PC-9 (cell line): ENCODE measurements at regions not wholly inside any gene's neighbourhood (a gene's known extent, or its start where the extent isn't known, plus 50 kb on each side); places are given as distances from the start of the nearest gene placed in this dataset.

ENCODE experiments used
- BruUV-seq: library from RNA; stranded (reverse); fragments of 400-500 nt; replicated peaks from 2 replicates; lab custom pipeline; 2021; lab: Mats Ljungman, UMichigan
- CTCF ChIA-PET: fragments of 300-600 bp; sonication (Branson Sonifier 250); formaldehyde crosslinking; loops from one replicate; lab custom pipeline; 2022; ENCODE audit warnings: antibody characterized with exemption; lab: Charles Lee
- POLR2A ChIA-PET: fragments of 300-600 bp; sonication (Branson Sonifier 250); formaldehyde crosslinking; loops from one replicate; lab custom pipeline; 2022; ENCODE audit warnings: antibody characterized with exemption; ENCODE audit not compliant: unreplicated experiment; lab: Charles Lee
- DNase-seq, 2 experiments: peaks; one replicate each; pipeline versions ENCODE4 v3.0.0 to v3.0.0-alpha.2; 2015 to 2022; ENCODE audit warnings: mixed read lengths in 1 of 2
- H2AFZ ChIP-seq: fragments of 200-600 bp; sonication (generic); 2 replicates; pipeline ENCODE4 v1.8.1; 2017; ENCODE audit warnings: antibody characterized with exemption
- H3F3A ChIP-seq: fragments of 200-600 bp; sonication (generic); 2 replicates; pipeline ENCODE4 v1.8.1; 2017; ENCODE audit warnings: antibody characterized with exemption, mild to moderate bottlenecking, low read depth; ENCODE audit not compliant: insufficient read depth
- H3K27ac ChIP-seq: fragments of 200-600 bp; sonication (generic); 2 replicates; pipeline ENCODE4 v1.6.1; 2016; ENCODE audit warnings: mixed run types
- H3K27me3 ChIP-seq: fragments of 200-600 bp; sonication (generic); 2 replicates; pipeline ENCODE4 v1.6.1; 2016; ENCODE audit warnings: low read depth, mixed run types; ENCODE audit not compliant: insufficient read depth
- H3K36me3 ChIP-seq: fragments of 200-600 bp; sonication (generic); 2 replicates; pipeline ENCODE4 v1.6.1; 2016; ENCODE audit warnings: low read depth, mixed run types
- H3K4me1 ChIP-seq: fragments of 200-600 bp; sonication (generic); replicated peaks from 2 replicates; pipeline ENCODE4 v1.6.1; 2016; ENCODE audit warnings: mixed run types; ENCODE audit not compliant: insufficient read depth
- H3K4me2 ChIP-seq: fragments of 200-600 bp; sonication (generic); 2 replicates; pipeline ENCODE4 v1.6.1; 2017; ENCODE audit warnings: mixed run types
- H3K4me3 ChIP-seq: fragments of 200-600 bp; sonication (generic); 2 replicates; pipeline ENCODE4 v1.6.1; 2016; ENCODE audit warnings: mixed run types
- H3K79me2 ChIP-seq: fragments of 200-600 bp; sonication (generic); 2 replicates; pipeline ENCODE4 v1.6.1; 2017; ENCODE audit warnings: low read depth, mixed run types
- H3K9me2 ChIP-seq: fragments of 200-600 bp; sonication (generic); 2 replicates; pipeline ENCODE4 v1.8.1; 2017; ENCODE audit warnings: mild to moderate bottlenecking; ENCODE audit not compliant: insufficient read depth
- H3K9me3 ChIP-seq: fragments of 200-600 bp; sonication (generic); 2 replicates; pipeline ENCODE4 v1.8.1; 2016; ENCODE audit warnings: low read depth; ENCODE audit not compliant: insufficient read depth
- H4K20me1 ChIP-seq: fragments of 200-600 bp; sonication (generic); 2 replicates; pipeline ENCODE4 v1.8.1; 2017; ENCODE audit not compliant: insufficient read depth
- EZH2 ChIP-seq: fragments of 200-600 bp; sonication (generic); IDR thresholded peaks from 2 replicates; pipeline ENCODE4 v1.8.0; 2017; ENCODE audit warnings: antibody characterized with exemption, low read depth
- intact Hi-C: fragments of 100-400 bp; cut with micrococcal nuclease; formaldehyde crosslinking; loops from one replicate; pipeline ENCODE4 v1.10.0; 2022; ENCODE audit not compliant: unreplicated experiment
- TF ChIP-seq, protein P1 (sequence below): fragments of 200-600 bp; sonication (generic); conservative IDR thresholded peaks from 2 replicates; pipeline ENCODE4 v1.6.1; 2017; ENCODE audit warnings: mixed run types, antibody characterized with exemption, mild to moderate bottlenecking, moderate library complexity

DNA sequence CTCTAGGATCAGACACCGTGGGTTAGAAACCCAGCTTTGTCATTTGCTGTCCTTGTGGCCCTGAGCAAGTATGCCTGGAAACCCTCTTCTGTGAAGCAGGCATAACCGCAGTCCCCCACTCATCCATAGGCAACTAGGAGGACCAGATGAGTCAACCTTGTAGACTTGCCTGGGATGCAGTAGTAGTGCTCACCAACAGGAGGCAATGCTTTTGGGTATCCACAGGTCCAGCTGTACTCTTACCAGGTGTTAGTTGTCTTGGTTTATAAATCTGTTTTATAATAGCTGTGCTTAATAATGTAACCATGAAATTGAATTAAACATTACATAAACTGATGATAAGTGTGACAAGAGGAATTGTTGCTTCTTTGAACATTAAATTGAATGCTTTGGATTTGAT, 389.3 kb downstream of the IL20RB start:
- no peak for TF ChIP-seq EZH2
- TF ChIP-seq, protein P1, sequence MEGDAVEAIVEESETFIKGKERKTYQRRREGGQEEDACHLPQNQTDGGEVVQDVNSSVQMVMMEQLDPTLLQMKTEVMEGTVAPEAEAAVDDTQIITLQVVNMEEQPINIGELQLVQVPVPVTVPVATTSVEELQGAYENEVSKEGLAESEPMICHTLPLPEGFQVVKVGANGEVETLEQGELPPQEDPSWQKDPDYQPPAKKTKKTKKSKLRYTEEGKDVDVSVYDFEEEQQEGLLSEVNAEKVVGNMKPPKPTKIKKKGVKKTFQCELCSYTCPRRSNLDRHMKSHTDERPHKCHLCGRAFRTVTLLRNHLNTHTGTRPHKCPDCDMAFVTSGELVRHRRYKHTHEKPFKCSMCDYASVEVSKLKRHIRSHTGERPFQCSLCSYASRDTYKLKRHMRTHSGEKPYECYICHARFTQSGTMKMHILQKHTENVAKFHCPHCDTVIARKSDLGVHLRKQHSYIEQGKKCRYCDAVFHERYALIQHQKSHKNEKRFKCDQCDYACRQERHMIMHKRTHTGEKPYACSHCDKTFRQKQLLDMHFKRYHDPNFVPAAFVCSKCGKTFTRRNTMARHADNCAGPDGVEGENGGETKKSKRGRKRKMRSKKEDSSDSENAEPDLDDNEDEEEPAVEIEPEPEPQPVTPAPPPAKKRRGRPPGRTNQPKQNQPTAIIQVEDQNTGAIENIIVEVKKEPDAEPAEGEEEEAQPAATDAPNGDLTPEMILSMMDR, result no peak
- Histone ChIP-seq H3K79me2 (no peaks in the 10 kb centered on the region), H3K36me3 (no peaks in the 10 kb centered on the region), H3K4me1 (no peaks in the 10 kb centered on the region), H2AFZ (no peak overlapping the region), H3K9me3 (no peaks in the 10 kb centered on the region), H3F3A (no peaks in the 10 kb centered on the region), H3K9me2 (no peaks in the 10 kb centered on the region), H3K27me3 (no peaks in the 10 kb centered on the region), H4K20me1 (no peaks in the 10 kb centered on the region), H3K27ac (no peak overlapping the region), H3K4me3 (no peak overlapping the region), H3K4me2 (no peak overlapping the region)
- ChIA-PET CTCF (no interaction called here), POLR2A (no interaction called here)
- intact Hi-C loops, result no loop called here
- BruUV-seq, result no TSS peak
- no peak for DNase-seq

DNA sequence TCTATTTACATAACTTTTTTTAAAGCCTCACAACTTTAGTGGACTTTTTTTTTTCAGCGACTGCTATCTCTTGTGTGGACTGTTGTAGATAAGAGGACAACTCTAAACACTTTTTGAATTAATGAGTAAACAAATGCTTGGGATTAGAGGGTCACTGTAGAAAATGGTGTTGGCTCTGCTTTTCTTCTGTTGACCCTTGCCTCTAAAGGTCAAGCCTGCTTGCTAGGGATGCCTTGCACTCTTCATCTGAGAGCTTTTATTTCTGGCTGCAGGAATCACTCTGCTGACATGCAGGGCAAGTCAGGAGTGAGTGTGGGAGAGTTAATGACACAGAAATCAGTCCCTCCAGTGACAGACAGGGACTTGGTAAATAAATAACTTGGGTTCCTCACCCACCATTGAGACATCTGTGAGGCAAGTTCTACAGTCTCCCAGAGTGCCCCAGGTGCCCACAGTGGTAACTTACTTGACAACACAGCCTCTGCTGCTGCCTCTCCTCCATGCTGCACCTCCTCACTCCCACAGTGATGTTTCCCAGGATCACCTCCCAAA, 390.1 kb downstream of the IL20RB start:
- H3K36me3 ChIP-seq, result no peaks in the 10 kb centered on the region
- DNase-seq, result no peak
- no TSS peak for BruUV-seq
- TF ChIP-seq, protein P1, result no peak
- TF ChIP-seq EZH2, result no peak
- ChIA-PET CTCF (no interaction called here), POLR2A (no interaction called here)
- no peaks in the 10 kb centered on the region for H3K9me3 ChIP-seq
- no peaks in the 10 kb centered on the region for H3K4me1 ChIP-seq
- H3K79me2 ChIP-seq, result no peaks in the 10 kb centered on the region
- intact Hi-C loops, result no loop called here
- no peak overlapping the region for H2AFZ ChIP-seq
- no peak overlapping the region for H3K4me3 ChIP-seq
- H4K20me1 ChIP-seq, result no peaks in the 10 kb centered on the region
- no peak overlapping the region for H3K4me2 ChIP-seq
- no peak overlapping the region for H3K27ac ChIP-seq
- H3K27me3 ChIP-seq, result no peaks in the 10 kb centered on the region
- H3K9me2 ChIP-seq, result no peaks in the 10 kb centered on the region
- H3F3A ChIP-seq, result no peaks in the 10 kb centered on the region

DNA sequence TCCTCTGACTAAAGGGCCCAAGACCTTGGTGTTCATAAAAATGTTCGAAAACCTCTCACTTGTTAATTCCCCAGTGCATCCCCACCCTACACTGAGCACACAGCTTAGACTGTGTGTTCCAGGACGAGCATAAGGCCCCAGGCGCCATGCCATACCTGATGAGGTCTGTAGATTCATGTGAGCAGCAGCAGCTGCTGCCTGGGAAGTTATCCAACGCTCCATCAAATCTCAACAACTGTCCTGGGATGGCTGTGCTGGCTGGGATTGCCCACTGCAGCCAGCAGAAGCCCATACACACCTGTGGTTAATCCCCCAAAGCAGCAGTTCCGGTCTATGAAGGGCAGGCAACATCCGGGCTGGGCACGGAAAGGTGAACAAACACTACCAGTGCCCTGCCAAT, 391.2 kb downstream of the IL20RB start:
- no peak for TF ChIP-seq EZH2
- TF ChIP-seq, protein P1, result no peak
- DNase-seq, result no peak
- H3K9me2 ChIP-seq, result no peaks in the 10 kb centered on the region

More for the DNA sequence above, 391.2 kb downstream of the IL20RB start:
- BruUV-seq, result no TSS peak
- Histone ChIP-seq H3K9me3 (no peaks in the 10 kb centered on the region), H2AFZ (no peak overlapping the region), H3K27ac (no peak overlapping the region), H3K4me3 (no peak overlapping the region), H3K27me3 (no peaks in the 10 kb centered on the region), H3F3A (no peaks in the 10 kb centered on the region), H3K79me2 (no peaks in the 10 kb centered on the region), H3K36me3 (no peaks in the 10 kb centered on the region), H4K20me1 (no peaks in the 10 kb centered on the region), H3K4me1 (no peaks in the 10 kb centered on the region), H3K4me2 (no peak overlapping the region)
- intact Hi-C loops, result no loop called here
- ChIA-PET POLR2A (no interaction called here), CTCF (no interaction called here)
